Activated CD4-positive, alpha-beta T cell treated with anti-CD3 and anti-CD28 coated beads for 1 hour (primary cell): ENCODE measurements at regions not wholly inside any gene's neighbourhood (a gene's known extent, or its start where the extent isn't known, plus 50 kb on each side); places are given as distances from the start of the nearest gene placed in this dataset.

Experiments
- DNase-seq: peaks from one replicate; pipeline ENCODE4 v3.0.0-alpha.2; 2020

DNA sequence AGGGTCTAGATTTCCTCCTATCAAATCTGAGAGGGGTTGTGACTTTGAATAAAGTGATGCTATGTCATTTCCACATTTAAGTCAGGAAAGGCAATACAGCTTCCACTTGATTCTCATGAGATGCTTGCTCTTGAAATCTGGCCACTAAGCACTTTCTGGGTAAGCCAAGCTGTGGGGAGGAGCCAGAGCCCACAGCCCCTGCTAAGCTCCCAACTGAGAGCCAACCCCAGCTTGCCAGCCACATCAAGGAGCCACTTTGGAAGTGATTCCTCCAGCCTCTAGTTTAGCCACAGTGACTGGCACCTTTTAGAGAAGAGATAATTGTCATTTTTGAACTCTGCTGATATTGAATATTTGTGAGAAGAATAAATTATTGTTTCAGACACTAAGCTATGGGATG is 1441.5 kb upstream of the IGFBP7 start:
- DNase-seq = no peak

GRCh38 chr4:58543465-58543864 is 1433.3 kb upstream of the IGFBP7 start:
- DNase-seq = no peak

DNA sequence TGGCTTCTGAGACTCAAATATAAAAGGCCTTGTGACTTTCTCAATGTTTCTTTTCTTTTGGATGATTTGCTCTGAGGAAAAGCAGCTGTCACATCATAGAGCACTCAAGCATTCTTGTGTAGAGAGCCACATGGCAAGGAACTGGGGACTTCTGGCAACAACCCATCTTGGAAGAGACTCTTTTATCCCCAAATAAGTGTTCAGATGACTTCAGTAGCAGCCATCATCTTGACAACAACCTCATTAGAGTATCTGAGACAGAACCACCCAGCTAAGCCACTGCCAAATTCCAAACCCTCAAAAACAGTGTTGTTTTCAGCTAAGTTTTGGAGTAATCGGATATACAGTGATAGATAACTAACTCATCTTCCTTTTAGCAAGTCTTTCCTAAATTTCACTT is 1431.7 kb upstream of the IGFBP7 start:
- DNase-seq = no peak

DNA sequence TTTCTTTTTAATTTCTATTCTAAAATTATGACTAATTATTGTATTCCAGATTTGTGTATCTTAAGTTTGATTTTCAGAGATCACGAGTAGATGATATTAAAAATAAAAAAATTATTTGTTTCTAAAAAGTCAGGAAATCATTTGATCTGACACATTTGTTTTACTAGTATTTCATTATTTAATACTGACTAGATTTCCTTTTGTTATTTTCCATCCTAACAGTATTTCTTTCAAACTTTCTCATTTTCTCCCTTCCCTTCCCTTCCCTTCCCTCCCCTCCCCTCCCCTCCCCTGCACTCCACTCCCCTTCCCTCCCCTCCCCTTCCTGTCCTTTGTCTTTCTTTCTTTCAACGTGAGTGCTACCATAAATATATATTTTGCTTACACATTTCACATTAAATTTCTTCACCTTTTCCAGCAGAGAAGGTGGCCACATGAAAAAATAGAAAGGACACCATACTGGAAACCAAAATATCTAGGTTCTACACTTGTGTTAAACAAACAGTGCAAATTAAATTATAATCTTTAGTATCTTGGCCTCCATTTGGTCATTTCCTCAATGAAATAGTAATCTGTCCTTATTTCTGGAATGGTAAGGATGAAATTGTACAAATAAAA is 1412.7 kb upstream of the IGFBP7 start:
- DNase-seq = no peak

GRCh38 chr4:58515226-58515625 is 1405.0 kb upstream of the IGFBP7 start:
- no peak for DNase-seq

- no peak for DNase-seq
These were observed 1404.1 kb upstream of the IGFBP7 start for GRCh38 chr4:58514299-58514698.

DNA sequence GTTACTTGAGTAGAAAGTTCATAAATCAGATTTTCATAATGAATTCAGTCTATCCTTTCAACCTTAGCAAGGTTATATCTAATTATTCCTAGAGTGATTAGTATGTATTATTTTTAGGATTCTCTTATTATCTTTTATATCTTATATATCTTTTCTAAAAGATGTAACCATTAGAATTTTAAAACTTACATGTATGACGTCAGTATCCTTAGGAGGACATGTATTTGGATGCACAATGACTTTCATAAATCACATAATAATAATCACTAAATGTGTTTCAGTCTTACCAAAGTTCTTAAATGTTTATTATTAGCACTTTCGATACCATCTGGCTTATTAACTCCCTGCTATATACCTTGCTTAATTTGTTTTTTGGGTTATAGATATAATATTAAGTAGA is 1400.5 kb upstream of the IGFBP7 start:
- DNase-seq = no peak

- no peak for DNase-seq
These were observed 1396.9 kb upstream of the IGFBP7 start for GRCh38 chr4:58507079-58507478.

DNA sequence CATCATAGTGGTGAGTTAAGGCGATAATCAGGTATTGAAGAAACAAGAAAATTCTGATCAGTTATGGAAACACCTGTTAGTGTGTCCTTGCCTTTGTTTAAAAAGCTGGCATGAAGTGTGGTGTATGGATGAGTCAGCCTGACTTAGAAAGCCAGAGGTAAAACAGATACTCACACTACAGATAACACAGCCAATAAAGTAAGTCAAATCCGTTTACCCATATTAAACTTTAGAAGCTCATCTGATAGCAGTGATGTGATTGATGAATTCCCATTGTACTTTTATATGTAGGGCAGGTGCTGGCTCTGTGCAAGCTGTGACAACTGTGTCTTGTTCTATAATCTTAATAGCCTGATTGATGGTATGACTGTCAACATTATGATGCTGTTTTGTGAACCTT is 1392.7 kb upstream of the IGFBP7 start:
- no peak for DNase-seq

DNA sequence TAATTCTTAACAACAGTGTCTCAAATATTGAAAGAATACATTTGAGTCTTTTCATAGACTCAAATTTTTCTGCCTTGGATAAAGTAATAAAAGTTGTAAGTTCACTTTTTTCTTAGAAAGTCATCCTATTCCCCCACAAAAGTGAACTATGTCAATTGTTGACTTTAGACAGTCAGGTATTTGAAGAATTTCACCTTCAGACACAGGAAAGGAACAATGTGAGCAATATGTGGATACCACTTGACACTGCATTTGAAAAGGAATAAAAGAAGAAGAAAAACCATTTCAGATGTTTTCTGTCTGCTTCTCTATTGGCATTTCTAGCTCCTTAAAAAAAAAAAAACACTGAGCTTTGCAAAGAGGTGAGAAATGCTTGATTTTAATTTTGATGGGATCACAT is 1389.0 kb upstream of the IGFBP7 start:
- no peak for DNase-seq

- DNase-seq = no peak
These were observed 1381.4 kb upstream of the IGFBP7 start for GRCh38 chr4:58491620-58492019.

DNA sequence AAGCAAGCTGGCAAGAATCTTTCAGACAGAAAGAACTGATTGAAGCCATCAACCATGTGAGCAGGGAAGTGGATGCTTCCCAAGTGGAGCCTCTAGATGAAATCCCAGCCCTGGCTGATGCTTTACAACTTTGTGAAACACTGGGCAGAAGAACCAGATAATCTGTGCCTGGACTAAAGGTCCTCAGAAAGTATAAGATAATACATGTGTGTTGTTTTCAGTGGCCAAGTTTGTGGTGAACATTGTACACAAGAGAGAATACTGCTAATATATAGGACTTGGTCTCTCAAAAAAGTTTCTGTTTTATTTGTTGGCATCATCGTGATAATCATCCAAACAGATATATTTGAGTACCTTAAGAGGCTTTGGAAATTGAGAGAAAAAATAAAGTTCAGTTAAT is 1367.8 kb upstream of the IGFBP7 start:
- no peak for DNase-seq

DNA sequence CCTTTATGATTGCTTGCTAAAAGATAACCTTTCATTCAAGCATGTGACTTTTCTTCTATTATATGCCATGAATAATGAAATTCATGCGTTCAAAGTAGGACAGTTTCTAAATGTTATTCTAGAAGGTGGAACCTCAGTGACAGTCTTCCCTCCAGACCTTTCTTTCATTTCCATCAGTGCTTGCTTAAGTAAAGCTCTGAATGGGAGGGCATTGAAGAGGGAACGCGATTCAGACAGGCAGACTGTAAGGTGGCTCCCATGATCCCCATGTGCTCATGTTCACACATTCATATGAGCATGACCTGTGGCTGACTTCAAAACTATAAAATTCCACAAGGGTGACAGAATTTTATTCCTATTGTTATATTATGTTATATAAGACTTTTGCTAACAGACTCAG is 1367.3 kb upstream of the IGFBP7 start:
- no peak for DNase-seq

DNA sequence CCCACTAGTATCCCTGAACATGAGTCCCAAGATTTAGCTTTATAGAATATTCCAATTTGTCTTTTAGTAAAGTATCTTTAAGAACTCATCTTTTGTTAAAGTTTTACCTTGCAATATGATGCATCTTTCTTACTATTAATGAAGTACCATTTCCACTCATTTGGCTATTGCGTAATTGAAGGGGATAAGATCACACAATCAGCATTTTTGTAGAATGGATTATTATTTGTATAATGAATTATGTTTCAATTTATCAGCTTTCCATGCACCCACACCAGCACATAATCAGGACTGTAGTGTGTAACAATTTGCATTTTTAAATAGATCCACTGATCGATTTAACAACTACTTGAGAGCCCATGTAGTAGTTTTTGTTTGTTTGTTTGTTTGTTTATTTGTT is 1364.9 kb upstream of the IGFBP7 start:
- DNase-seq = no peak

DNA sequence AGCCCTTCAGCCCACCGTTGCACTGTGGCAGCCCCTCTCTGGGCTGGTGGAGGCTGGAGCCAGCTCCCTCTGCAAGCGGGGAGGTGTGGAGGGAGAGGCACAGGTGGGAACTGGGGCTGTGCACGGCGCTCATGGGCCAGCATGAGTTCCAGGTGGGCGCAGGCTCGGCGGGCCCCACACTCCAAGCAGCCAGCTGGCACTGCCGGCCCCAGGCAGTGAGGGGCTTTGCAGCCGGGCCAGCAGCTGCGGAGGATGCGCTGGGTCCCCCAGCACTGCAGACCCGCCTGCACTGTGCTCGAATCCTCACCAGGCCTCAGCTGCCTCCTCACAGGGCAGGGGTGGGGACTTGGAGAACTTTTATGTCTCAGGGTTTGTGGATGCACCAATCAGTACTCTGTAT is 1354.8 kb upstream of the IGFBP7 start:
- DNase-seq = no peak

DNA sequence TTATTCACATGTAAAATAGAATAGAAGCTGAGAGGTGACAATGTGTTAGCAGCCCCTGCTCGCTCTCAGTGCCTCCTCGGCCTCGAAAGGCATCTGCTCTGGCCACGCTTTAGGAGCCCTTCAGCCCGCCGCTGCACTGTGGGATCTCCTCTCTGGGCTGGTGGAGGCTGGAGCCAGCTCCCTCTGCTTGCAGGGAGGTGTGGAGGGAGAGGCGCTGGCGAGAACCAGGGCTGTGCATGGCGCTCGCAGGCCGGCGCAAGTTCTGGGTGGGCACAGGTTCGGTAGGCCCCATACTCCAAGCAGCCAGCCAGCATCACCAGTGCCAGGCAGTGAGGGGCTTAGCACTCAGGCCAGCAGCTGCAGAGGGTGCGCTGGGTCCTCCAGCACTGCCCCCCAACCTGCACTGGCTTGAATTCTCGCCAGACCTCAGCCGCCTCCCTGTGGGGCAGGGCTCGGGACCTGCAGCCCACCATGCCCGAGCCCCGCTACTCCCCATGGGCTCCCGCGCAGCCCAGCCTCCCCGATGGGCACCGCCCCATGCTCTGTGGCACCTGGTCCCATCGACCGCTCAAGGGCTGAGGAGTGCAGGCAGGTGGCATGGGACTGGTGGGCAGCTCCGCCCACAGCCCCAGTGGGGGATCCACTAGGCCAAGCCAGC is 1346.7 kb upstream of the IGFBP7 start:
- DNase-seq = no peak

- no peak for DNase-seq
These were observed 1343.8 kb upstream of the IGFBP7 start for GRCh38 chr4:58453956-58454355.

DNA sequence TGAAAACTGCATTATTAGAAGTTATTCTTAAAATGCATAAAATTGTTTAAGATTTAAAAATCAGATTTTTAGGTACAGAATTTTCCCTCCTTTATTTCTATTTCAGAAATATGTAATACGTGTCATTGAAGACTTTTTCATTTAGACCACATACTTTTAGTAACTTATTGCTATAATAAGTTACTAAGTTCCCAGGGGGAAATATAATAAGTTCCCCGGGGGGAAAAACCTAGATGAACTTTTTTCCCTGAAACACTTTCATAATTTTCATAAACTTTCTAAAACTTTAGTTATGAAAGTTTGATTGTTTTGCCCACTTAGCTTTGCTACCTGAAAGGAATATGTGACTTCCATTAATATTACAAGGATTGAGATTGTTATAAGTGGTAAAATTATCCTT is 1341.5 kb upstream of the IGFBP7 start:
- no peak for DNase-seq

DNA sequence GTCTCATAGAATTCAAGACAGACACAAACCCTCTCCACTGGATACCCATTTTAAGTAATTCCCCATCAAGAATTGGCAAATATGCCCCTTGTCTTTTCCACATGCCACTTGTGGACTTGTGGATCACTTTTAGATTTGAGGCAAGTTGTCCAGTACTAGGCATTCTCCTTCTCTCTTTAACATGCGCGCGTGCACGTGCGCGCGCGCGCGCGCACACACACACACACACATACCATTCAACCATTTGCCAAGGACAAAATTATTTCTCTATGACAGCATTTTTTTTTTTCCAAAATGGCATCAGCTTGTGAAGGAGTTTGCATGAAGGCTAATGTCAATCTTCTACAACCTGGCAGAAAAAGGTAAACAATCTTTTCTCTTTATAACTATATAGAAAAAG is 1325.7 kb upstream of the IGFBP7 start:
- no peak for DNase-seq

- no peak for DNase-seq
These were observed 1303.7 kb upstream of the IGFBP7 start for GRCh38 chr4:58413849-58414248.

- DNase-seq = no peak
These were observed 1301.7 kb upstream of the IGFBP7 start for GRCh38 chr4:58411904-58412303.

- DNase-seq = no peak
These were observed 1296.6 kb upstream of the IGFBP7 start for GRCh38 chr4:58406762-58407161.

GRCh38 chr4:58368221-58368620 is 1258.0 kb upstream of the IGFBP7 start:
- DNase-seq = no peak

DNA sequence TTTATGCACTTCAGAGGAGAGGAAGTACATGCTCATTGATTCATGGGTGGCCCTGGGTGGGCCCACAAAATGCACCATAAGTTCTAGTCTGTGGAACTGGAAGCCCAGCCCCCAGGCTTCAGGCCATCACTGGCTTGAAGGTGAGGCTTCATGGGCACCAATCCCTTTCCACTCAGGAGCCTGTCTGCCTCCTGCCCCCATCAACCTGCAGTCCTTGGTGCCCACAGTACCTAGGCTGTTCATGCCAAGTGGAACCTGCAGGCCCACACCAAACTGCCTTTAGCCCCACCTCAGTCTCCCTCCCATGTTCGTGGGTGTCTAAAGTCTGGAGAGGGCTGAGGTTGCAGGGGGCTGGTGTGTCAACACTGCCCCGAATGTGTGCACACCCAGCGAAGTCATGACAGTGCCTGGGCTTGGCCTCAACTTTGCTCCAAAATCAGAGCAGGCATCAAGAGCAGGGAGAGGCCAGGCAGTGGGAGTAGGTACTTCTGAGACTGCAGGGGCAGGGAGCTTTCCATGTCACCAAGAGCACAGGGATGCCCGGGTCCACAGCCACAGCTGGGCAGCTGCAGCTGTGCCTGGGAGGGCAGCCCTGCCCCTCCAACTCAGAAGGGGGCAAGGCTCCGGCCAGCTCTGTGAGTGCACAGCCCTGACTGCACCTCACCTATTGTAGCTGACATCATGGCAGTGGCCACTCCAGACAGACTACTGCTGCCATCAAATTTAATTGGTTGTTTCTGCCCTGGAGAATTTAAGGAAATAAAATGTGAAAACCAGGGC is 1250.4 kb upstream of the IGFBP7 start:
- DNase-seq = no peak
